ENCODE measurements at regions not wholly inside any gene's neighbourhood (a gene's known extent, or its start where the extent isn't known, plus 50 kb on each side); places are given as distances from the start of the nearest gene placed in this dataset.

DNA sequence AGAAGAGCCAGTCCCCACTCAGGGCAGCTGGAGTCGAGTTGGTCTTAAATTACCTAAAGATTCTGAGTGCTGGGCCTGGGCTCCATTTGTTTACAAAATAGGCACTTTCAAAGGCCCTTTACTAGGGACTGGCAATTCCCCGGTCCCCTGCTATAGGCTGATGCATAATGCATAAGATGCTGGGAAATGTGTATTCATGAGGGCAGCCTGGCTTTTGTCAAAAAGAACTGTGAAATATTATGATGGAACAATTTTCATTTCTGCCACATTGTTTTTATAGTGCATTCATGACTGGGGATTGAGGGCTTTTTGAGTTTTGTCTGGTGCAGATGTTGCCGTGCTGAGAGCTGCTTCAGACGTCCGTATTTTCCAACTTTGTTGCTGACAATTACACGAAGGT lies 617.0 kb upstream of the CDH5 start:
- Mint-ChIP-seq H3K36me3 (no peaks in the 10 kb centered on the region), H3K27me3 (ENCODE audit: low read depth) (peaks cover 11% of the 10 kb centered on the region), H3K9me3 (peaks cover 3% of the 10 kb centered on the region), H3K4me3 (no peak overlapping the region), H3K27ac (peak overlapping the region; percentile 88), H3K4me1 (peaks cover 13% of the 10 kb centered on the region)
- TF ChIP-seq, protein P1, sequence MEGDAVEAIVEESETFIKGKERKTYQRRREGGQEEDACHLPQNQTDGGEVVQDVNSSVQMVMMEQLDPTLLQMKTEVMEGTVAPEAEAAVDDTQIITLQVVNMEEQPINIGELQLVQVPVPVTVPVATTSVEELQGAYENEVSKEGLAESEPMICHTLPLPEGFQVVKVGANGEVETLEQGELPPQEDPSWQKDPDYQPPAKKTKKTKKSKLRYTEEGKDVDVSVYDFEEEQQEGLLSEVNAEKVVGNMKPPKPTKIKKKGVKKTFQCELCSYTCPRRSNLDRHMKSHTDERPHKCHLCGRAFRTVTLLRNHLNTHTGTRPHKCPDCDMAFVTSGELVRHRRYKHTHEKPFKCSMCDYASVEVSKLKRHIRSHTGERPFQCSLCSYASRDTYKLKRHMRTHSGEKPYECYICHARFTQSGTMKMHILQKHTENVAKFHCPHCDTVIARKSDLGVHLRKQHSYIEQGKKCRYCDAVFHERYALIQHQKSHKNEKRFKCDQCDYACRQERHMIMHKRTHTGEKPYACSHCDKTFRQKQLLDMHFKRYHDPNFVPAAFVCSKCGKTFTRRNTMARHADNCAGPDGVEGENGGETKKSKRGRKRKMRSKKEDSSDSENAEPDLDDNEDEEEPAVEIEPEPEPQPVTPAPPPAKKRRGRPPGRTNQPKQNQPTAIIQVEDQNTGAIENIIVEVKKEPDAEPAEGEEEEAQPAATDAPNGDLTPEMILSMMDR (IDR thresholded peaks at IDR 0.05; ENCODE audit: unreplicated experiment) = no peak
- no peak for DNase-seq (ENCODE audit: low spot score in 2 of 2, unreplicated experiment in 2 of 2)

DNA sequence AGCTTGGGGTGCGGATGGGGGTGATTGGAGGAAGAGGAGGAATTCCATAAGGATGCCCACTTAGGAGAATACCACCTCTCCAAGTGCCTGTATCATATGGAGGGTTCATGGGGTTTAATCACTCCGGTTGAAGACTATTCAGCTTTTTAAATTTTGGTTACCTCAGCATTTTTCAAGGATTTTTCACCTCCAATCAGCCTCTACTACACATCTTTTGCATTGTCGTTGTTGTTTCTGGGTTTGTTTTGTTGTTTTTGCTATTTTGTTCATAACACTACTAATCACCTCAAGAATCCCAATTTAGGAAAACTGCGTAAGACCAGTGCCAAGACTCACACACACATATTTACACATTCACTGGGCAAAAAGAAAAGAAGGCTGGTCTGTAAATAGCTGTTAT lies 619.5 kb upstream of the CDH5 start:
- DNase-seq (ENCODE audit: low spot score in 2 of 2, unreplicated experiment in 2 of 2) = no peak
- H3K4me1 Mint-ChIP-seq = peaks cover 14% of the 10 kb centered on the region
- H3K9me3 Mint-ChIP-seq = peaks cover 4% of the 10 kb centered on the region
- no peaks in the 10 kb centered on the region for H3K36me3 Mint-ChIP-seq
- TF ChIP-seq, protein P1 (IDR thresholded peaks at IDR 0.05; ENCODE audit: unreplicated experiment) = no peak
- H3K27me3 Mint-ChIP-seq (ENCODE audit: low read depth) = peaks cover 8% of the 10 kb centered on the region
- no peak overlapping the region for H3K27ac Mint-ChIP-seq
- H3K4me3 Mint-ChIP-seq = no peak overlapping the region

DNA sequence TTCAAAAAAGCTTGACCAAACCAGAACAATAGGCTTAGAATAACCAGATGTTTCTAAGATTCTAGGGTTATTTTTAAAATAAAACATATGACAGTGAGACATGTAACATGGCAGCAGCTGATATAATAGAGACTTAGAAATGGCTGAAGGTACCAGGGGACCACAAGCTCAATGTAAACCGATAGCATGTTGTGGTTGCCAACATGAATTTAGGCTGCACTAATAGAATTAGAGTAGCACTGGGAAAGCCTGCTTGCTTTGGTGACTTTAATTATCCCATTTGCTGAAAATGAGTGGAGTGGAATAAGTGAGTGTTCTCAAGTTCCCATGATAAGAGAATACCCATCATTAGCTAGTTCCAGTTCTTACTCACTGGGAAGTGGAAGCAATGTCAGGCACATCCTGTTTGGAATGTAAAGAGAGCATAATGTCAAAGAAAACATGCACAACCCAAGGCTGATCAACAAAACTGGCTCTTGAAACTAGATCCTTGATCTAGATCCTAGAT lies 621.2 kb upstream of the CDH5 start:
- Mint-ChIP-seq H3K36me3 (no peaks in the 10 kb centered on the region), H3K4me3 (no peak overlapping the region), H3K4me1 (peaks cover 14% of the 10 kb centered on the region), H3K27ac (no peak overlapping the region), H3K27me3 (ENCODE audit: low read depth) (peaks cover 13% of the 10 kb centered on the region), H3K9me3 (peaks cover 4% of the 10 kb centered on the region)
- TF ChIP-seq, protein P1 (IDR thresholded peaks at IDR 0.05; ENCODE audit: unreplicated experiment) = no peak
- no peak for DNase-seq (ENCODE audit: low spot score in 2 of 2, unreplicated experiment in 2 of 2)

DNA sequence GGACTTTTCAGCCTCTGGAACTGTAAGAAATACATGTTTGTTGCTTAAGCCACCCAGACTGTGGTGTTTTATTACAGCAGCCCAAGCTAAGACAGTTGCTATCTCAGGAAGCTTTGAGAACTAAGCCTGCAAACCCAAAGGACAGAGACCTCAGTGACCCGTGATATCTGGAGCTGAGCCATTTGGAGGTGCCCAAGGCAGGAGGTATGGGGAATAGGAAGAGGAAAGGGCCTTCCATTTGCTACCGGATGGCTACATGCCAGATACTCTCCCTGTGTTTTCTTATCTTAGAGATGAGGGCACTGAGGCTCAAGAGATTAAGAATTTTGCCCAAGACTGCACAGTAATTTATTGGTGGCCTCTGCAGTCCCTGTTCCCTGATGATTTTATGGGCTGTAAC lies 622.1 kb upstream of the CDH5 start:
- Mint-ChIP-seq H3K36me3 (no peaks in the 10 kb centered on the region), H3K27ac (no peak overlapping the region), H3K4me1 (peaks cover 9% of the 10 kb centered on the region), H3K9me3 (peaks cover 6% of the 10 kb centered on the region), H3K27me3 (ENCODE audit: low read depth) (peaks cover 9% of the 10 kb centered on the region), H3K4me3 (no peak overlapping the region)
- DNase-seq (ENCODE audit: low spot score in 2 of 2, unreplicated experiment in 2 of 2) = no peak
- TF ChIP-seq, protein P1 (IDR thresholded peaks at IDR 0.05; ENCODE audit: unreplicated experiment) = no peak

DNA sequence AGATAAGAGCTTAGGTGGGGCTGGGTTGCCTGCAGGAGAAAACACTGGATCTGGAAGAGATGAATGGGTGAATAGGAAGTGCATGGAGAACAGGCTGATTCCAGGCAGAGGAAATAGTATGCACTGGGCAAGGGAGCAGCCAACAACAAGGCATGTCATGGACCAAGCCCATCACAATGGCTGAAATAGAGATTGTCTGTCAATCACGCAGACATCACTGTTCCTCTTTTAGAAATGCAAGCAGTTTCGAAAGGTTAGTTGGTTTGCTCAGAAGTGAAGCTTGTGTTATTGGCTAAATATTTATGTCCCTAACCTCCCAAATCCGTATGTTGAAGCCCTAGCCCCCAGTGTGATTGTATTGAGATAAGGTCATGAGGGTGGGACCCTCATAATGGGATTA lies 621.7 kb upstream of the CDH11 start:
- Mint-ChIP-seq H3K4me1 (peaks cover 5% of the 10 kb centered on the region), H3K4me3 (no peak overlapping the region), H3K9me3 (peaks cover 7% of the 10 kb centered on the region), H3K27ac (no peak overlapping the region), H3K36me3 (no peaks in the 10 kb centered on the region), H3K27me3 (ENCODE audit: low read depth) (peaks cover 9% of the 10 kb centered on the region)
- TF ChIP-seq, protein P1 (IDR thresholded peaks at IDR 0.05; ENCODE audit: unreplicated experiment) = no peak
- no peak for DNase-seq (ENCODE audit: low spot score in 2 of 2, unreplicated experiment in 2 of 2)

DNA sequence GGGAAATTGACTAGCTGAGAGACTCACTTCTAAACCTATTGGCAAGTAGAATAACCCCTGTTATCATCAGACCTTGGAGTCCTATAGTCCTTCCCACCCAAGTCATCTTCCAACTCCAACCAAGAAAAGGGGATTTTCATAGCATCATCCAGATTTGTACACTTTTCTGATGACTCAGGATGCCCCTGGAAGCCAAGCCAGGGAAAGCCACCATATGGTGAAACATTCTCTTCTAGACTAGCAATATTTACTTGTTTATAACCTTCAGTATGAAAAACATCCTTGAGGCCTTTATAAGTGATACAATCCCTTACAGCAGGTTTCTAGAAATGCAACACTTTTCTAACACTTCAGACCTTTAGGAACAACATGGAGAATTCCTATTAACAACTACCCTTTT lies 618.8 kb upstream of the CDH11 start:
- Mint-ChIP-seq H3K27me3 (ENCODE audit: low read depth) (peaks cover 9% of the 10 kb centered on the region), H3K4me3 (no peak overlapping the region), H3K36me3 (no peaks in the 10 kb centered on the region), H3K9me3 (peaks cover 7% of the 10 kb centered on the region), H3K4me1 (peaks cover 24% of the 10 kb centered on the region), H3K27ac (no peak overlapping the region)
- DNase-seq (ENCODE audit: low spot score in 2 of 2, unreplicated experiment in 2 of 2) = no peak
- TF ChIP-seq, protein P1 (IDR thresholded peaks at IDR 0.05; ENCODE audit: unreplicated experiment) = no peak

Measured in mesothelial cell of epicardium (in vitro differentiated cells).